Activated CD8-positive, alpha-beta T cell treated with anti-CD3 and anti-CD28 coated beads, Interleukin-2, amount 10 ng/mL, durations not matched to agents 7 days and 5 days (primary cell): ENCODE measurements at regions not wholly inside any gene's neighbourhood (a gene's known extent, or its start where the extent isn't known, plus 50 kb on each side); places are given as distances from the start of the nearest gene placed in this dataset.

ENCODE experiments used
- ATAC-seq: fragments of 150-1000 bp; cut with Tn5 transposase; one replicate; pipeline ENCODE4 v1.10.0; 2021; ENCODE audit warnings: moderate library complexity
- CTCF ChIA-PET: fragments of 350-600 bp; sonication (Branson Sonifier 250); formaldehyde crosslinking; loops from one replicate; lab custom pipeline; 2021; ENCODE audit warnings: antibody characterized with exemption; lab: Charles Lee
- POLR2A ChIA-PET: fragments of 350-600 bp; sonication (Branson Sonifier 250); formaldehyde crosslinking; loops from one replicate; lab custom pipeline; 2021; ENCODE audit warnings: antibody characterized with exemption; lab: Charles Lee
- DNase-seq: peaks from one replicate; pipeline ENCODE4 v3.0.0-alpha.2; 2020
- H3K27ac Mint-ChIP-seq: one replicate; pipeline ENCODE4 v1.8.0; 2021; ENCODE audit warnings: mild to moderate bottlenecking, mixed read lengths
- H3K27me3 Mint-ChIP-seq: one replicate; pipeline ENCODE4 v1.8.0; 2021; ENCODE audit warnings: low read depth, mixed read lengths
- H3K36me3 Mint-ChIP-seq: one replicate; pipeline ENCODE4 v1.8.0; 2021; ENCODE audit warnings: low read depth, mixed read lengths
- H3K4me1 Mint-ChIP-seq: one replicate; pipeline ENCODE4 v1.8.0; 2021; ENCODE audit warnings: low read depth, mixed read lengths
- H3K4me3 Mint-ChIP-seq: one replicate; pipeline ENCODE4 v1.8.0; 2021; ENCODE audit warnings: mild to moderate bottlenecking, mixed read lengths
- H3K9me3 Mint-ChIP-seq: one replicate; pipeline ENCODE4 v1.8.0; 2022; ENCODE audit warnings: mixed read lengths; ENCODE audit not compliant: insufficient read depth

DNA sequence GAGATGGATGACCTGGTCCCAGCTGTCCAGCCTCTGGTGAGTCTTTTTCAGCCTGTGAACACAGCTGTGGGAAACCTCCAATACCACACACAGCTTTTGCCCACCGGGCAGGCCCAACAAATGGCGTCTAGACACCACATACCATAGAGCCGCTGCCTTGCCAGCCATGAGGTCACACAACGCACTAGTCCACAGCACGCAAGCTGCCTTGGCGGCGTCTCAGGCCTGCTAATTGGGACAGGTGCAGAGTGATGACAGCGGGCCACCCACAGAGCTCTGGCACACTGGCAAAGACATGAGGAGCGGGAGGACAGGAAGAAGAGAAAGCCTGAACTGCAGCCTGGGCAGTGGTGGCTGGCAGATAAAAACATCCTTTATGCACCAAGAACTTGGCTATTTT, 125.5 kb downstream of the ADAMTS1 start:
- H3K27ac Mint-ChIP-seq: no peak overlapping the region
- H3K4me1 Mint-ChIP-seq: no peaks in the 10 kb centered on the region
- H3K9me3 Mint-ChIP-seq: no peaks in the 10 kb centered on the region
- H3K4me3 Mint-ChIP-seq: no peak overlapping the region
- ChIA-PET CTCF (no interaction called here), POLR2A (no interaction called here)
- H3K36me3 Mint-ChIP-seq: no peaks in the 10 kb centered on the region
- H3K27me3 Mint-ChIP-seq: no peaks in the 10 kb centered on the region
- ATAC-seq (no peak), DNase-seq (no peak)

DNA sequence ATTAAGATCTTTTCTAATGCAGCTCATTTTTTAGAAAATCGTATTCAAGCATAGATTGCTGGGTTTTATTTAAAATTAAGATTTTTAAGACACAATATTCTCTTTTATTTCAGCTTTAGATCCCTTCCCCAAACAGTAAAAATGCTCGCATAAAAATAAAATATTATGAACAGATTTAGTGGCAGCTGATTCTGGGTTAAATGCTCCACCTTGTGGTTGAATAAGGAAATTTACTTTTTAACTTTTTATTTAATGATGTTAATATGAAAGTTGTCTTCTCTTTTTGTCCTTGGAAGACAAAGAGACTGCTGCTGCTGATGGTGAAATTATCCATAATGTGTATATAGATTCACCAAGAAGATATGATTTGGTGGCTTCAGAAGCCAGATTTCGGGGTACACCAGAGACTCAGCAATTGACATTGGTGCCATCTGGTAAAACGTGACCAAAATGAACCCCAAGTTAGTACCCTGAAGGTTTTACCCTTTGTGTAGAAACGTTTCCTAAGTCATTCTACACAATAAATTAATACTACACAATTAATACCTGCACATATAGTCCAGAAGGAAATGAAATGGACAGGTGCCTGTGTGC, 128.0 kb downstream of the ADAMTS1 start:
- Mint-ChIP-seq H3K36me3 (no peaks in the 10 kb centered on the region), H3K9me3 (no peaks in the 10 kb centered on the region), H3K27ac (no peak overlapping the region), H3K27me3 (no peaks in the 10 kb centered on the region), H3K4me1 (no peaks in the 10 kb centered on the region), H3K4me3 (no peak overlapping the region)
- CTCF ChIA-PET: interaction anchor here (0.9 to 2.0 kb wide), 5 partner anchors 8 to 1109 kb away, joined by 4 to 9 read pairs (median 6); no protein-coding TSS in a partner anchor
- DNase-seq (no peak), ATAC-seq (no peak)
- POLR2A ChIA-PET: no interaction called here

DNA sequence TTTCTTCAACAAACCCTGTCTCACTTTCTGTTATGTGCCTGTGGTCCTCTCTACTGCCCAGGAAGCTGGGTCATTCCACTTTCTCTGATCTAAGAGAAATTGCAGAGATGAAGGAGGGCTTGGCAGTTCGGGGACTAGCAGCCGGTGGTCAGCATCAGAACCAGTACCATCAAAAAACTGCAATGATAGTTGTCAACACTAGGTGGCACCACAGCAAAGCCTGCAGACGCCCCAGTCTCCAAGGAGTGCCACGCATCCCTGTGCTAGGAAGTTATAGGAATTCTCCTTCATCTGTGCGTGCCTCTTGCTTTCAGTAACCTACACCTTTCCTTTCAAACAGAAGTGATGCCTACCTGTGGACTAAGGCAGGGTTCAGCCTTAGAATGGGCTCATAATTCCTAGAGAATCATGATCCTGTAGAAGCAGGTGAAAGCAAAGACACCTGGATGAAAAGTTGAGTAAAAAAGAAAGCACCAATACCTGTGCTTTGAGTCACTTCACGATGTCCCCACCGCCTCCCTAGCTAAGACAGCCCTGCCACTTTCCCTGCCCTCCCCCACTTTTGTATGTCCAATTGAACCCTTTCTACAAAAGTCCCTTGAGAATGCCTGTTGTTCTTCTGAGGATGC, 129.2 kb downstream of the ADAMTS1 start:
- no peak for ATAC-seq
- H3K36me3 Mint-ChIP-seq: no peaks in the 10 kb centered on the region
- peak; percentile 39 for DNase-seq
- no peak overlapping the region for H3K27ac Mint-ChIP-seq
- no peaks in the 10 kb centered on the region for H3K9me3 Mint-ChIP-seq
- H3K27me3 Mint-ChIP-seq: no peaks in the 10 kb centered on the region
- CTCF ChIA-PET: interaction anchor here (1.0 kb wide), 2 partner anchors 12 to 63 kb away, joined by 3 read pairs; no protein-coding TSS in a partner anchor
- H3K4me3 Mint-ChIP-seq: no peak overlapping the region
- POLR2A ChIA-PET: no interaction called here
- no peaks in the 10 kb centered on the region for H3K4me1 Mint-ChIP-seq

DNA sequence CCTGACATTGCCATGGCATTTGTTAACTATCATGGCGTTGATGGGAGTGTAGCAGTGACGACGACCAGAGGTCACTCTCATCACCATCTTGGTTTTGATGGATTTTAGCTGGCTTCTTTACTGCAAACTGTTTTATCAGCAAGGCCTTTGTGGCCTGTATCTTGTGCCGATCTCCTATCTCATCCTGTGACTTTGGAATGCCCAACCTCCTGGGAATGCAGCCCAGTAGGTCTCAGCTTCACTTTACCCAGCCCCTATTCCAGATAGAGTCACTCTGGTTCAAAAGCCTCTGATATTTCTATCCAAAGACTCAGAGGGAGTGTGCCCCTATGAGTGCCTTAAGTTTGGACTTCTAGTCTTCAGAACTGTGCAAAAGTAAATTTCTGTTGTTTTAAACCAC, 130.1 kb downstream of the ADAMTS1 start:
- H3K4me1 Mint-ChIP-seq: no peaks in the 10 kb centered on the region
- no peak for DNase-seq
- no peaks in the 10 kb centered on the region for H3K36me3 Mint-ChIP-seq
- no peak overlapping the region for H3K4me3 Mint-ChIP-seq
- no peaks in the 10 kb centered on the region for H3K9me3 Mint-ChIP-seq
- ChIA-PET CTCF (interaction anchor here (0.6 to 1.0 kb wide), 3 partner anchors 13 to 62 kb away, joined by 3 read pairs; no protein-coding TSS in a partner anchor), POLR2A (no interaction called here)
- H3K27ac Mint-ChIP-seq: no peak overlapping the region
- ATAC-seq: no peak
- no peaks in the 10 kb centered on the region for H3K27me3 Mint-ChIP-seq

DNA sequence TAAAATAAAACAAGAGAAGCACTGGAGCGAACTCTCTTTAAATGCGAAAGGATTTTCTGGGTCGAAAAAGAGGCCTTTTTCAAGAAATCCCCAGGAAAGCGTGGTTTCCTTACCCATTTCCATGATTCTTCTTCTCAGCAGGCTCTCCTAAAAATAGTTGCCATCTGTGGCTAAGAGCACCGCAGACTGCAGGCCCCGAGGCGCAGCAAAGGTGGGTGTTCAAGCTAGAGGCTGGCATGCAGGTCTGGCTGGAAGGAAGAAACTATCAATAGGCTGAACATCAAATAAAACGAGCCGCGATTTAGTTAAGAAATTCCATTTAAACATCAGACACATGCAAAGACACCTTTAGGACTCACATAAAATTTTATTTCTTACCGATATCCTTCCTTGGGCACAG, 135.1 kb downstream of the ADAMTS1 start:
- no peaks in the 10 kb centered on the region for H3K4me1 Mint-ChIP-seq
- POLR2A ChIA-PET: no interaction called here

DNA sequence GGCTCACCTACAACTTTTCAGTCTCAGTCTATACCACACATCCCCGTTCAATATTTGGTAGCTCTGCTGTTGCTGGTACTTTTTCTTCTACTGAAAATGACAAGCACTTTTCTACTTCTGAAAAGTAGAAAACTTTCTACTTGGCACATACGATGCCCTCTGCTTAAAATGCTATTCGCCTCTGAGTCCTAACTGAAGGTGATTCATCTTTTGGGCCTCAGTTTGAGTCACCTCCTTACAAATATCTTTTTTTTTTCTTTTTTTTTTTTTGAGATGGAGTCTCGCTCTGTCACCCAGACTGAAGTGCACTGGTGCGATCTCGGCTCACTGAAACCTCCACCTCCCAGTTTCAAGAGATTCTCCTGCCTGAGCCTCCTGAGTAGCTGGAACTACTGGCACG, 136.0 kb upstream of the CYYR1 start:
- DNase-seq: no peak
- H3K9me3 Mint-ChIP-seq: no peaks in the 10 kb centered on the region
- no peak overlapping the region for H3K4me3 Mint-ChIP-seq
- no peak for ATAC-seq
- H3K4me1 Mint-ChIP-seq: no peaks in the 10 kb centered on the region
- CTCF ChIA-PET: interaction anchor here (1.9 kb wide), 1 partner anchor 8 kb away, joined by 6 read pairs; no protein-coding TSS in a partner anchor
- no peaks in the 10 kb centered on the region for H3K36me3 Mint-ChIP-seq
- POLR2A ChIA-PET: no interaction called here
- H3K27ac Mint-ChIP-seq: no peak overlapping the region
- no peaks in the 10 kb centered on the region for H3K27me3 Mint-ChIP-seq

More for the DNA sequence above, 135.1 kb downstream of the ADAMTS1 start:
- ATAC-seq: no peak
- H3K4me3 Mint-ChIP-seq: no peak overlapping the region
- CTCF ChIA-PET: no interaction called here
- no peaks in the 10 kb centered on the region for H3K36me3 Mint-ChIP-seq
- no peak overlapping the region for H3K27ac Mint-ChIP-seq
- no peaks in the 10 kb centered on the region for H3K27me3 Mint-ChIP-seq
- DNase-seq: no peak
- H3K9me3 Mint-ChIP-seq: no peaks in the 10 kb centered on the region

DNA sequence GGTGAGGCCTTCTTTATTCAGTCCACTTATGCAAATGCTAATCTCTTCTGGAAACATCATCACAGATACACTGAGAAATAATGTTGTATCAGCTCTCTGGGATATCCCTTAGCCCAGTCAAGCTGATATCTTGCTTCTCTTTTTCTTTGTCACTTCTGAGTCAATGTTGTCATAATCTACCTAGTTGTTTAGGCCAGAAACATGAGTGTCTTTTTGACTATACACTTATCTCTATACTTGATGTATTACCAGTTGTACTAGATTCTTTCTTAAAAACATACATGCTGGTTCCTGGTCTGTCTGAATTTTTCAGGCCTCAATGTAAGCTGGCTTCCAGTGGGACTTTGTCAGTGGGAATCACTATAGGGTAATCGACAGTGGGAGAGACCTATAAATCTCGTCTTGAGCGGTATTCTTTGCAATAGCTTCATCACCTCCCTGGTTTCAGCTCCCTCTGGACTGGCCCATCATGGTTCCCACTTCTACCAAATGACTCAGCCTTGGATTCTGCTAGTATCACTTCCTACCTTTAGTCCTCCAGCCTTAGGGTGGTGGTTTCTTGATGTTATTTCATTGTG, 135.2 kb upstream of the CYYR1 start:
- Mint-ChIP-seq H3K4me3 (no peak overlapping the region), H3K27me3 (no peaks in the 10 kb centered on the region), H3K4me1 (no peaks in the 10 kb centered on the region), H3K36me3 (no peaks in the 10 kb centered on the region), H3K9me3 (no peaks in the 10 kb centered on the region), H3K27ac (no peak overlapping the region)
- no peak for DNase-seq
- ATAC-seq: no peak
- POLR2A ChIA-PET: no interaction called here
- CTCF ChIA-PET: interaction anchor here (1.9 kb wide), 1 partner anchor 9 kb away, joined by 6 read pairs; no protein-coding TSS in a partner anchor

DNA sequence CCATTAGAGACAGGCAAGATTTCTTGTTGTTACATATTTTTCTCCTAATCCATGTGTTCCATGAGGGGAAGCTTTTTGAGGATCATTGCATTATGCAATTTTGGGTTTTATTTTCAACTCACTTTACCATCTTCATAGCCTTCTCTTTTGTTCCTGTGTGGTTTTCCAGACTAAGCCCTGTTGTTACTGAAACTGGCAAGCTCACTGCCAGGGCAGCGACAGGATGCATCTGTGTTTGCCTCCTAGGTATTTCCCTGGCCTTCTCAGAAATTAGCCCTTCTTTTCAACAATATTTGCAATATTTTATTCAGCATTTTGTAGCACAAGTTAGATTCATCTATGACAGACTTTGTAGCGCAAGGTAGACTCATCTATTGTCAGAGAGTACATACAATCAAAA, 134.2 kb upstream of the CYYR1 start:
- POLR2A ChIA-PET: no interaction called here
- CTCF ChIA-PET: interaction anchor here (1.9 kb wide), 1 partner anchor 10 kb away, joined by 6 read pairs; no protein-coding TSS in a partner anchor
- no peaks in the 10 kb centered on the region for H3K4me1 Mint-ChIP-seq
- H3K27ac Mint-ChIP-seq: no peak overlapping the region
- H3K4me3 Mint-ChIP-seq: no peak overlapping the region
- H3K36me3 Mint-ChIP-seq: no peaks in the 10 kb centered on the region
- no peak for DNase-seq
- ATAC-seq: no peak
- no peaks in the 10 kb centered on the region for H3K27me3 Mint-ChIP-seq
- H3K9me3 Mint-ChIP-seq: no peaks in the 10 kb centered on the region

DNA sequence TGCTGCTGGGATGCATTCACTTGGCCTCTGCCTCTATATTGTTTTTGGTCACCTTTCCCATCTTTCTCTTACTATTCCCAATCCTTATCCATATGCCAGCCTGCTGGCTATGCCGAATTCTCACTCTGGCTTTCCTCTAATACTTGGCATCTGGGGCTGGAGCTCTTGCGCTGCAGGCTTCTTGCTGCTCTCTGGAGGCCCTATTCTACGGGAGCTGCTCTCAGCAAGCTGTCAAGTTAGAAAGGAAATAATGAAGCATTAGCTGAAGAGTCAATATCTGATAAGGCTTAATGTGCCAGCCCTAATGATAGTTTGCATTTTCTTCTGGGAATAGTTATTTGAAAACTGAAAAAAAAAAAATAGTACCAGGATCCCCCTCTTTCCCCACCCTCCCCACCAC, 125.3 kb upstream of the CYYR1 start:
- Mint-ChIP-seq H3K36me3 (no peaks in the 10 kb centered on the region), H3K9me3 (no peaks in the 10 kb centered on the region), H3K27me3 (no peaks in the 10 kb centered on the region), H3K4me1 (no peaks in the 10 kb centered on the region), H3K4me3 (no peak overlapping the region), H3K27ac (no peak overlapping the region)
- DNase-seq (no peak), ATAC-seq (no peak)
- ChIA-PET POLR2A (no interaction called here), CTCF (no interaction called here)

DNA sequence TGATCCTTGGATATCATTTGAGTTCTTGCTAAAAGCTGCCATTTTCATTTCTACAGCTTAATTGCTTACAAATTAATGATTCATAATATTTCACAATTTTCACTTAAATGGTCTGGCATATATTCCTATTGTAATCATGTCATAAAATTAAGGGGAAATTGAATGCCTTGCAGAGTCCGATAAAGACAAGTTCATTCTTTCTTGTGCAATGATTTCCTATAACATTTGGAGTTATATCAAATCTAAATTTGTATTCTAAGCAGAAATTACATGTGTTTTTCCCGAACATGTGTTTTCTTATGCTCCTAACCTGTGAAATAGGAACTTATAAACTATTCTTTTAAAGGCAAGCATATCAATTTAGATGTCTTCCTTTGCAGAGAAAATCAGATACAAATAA, 118.3 kb upstream of the CYYR1 start:
- Mint-ChIP-seq H3K9me3 (peaks cover 5% of the 10 kb centered on the region), H3K36me3 (no peaks in the 10 kb centered on the region), H3K4me3 (no peak overlapping the region), H3K27me3 (no peaks in the 10 kb centered on the region), H3K4me1 (no peaks in the 10 kb centered on the region), H3K27ac (no peak overlapping the region)
- no peak for DNase-seq
- no peak for ATAC-seq
- ChIA-PET POLR2A (no interaction called here), CTCF (no interaction called here)

DNA sequence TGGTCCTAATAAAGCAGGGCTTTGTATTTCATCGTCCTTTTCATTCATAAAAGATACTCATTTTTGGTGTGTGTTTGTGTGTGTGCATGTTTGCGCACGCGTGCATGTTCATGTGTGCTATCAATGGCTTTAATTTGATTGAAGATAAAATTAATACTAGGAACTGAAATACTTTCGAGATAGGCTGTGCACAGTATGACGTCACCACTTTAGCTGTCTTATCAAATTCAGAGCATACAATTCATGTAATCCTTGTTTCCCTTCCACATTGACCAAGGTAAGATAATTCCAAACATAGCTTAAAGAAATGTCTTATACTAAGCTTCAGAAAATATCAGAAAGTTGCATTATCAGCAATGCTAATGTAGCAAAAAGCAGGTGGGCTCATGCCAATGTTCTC, 113.6 kb upstream of the CYYR1 start:
- ChIA-PET POLR2A (interaction anchor here (0.8 kb wide), 1 partner anchor 1265 kb away, joined by 3 read pairs; no protein-coding TSS in a partner anchor), CTCF (no interaction called here)
- H3K27me3 Mint-ChIP-seq: no peaks in the 10 kb centered on the region
- peaks cover 5% of the 10 kb centered on the region for H3K4me1 Mint-ChIP-seq
- no peaks in the 10 kb centered on the region for H3K36me3 Mint-ChIP-seq
- DNase-seq: no peak
- no peak overlapping the region for H3K27ac Mint-ChIP-seq
- no peak for ATAC-seq
- peaks cover 9% of the 10 kb centered on the region for H3K9me3 Mint-ChIP-seq
- H3K4me3 Mint-ChIP-seq: no peak overlapping the region

DNA sequence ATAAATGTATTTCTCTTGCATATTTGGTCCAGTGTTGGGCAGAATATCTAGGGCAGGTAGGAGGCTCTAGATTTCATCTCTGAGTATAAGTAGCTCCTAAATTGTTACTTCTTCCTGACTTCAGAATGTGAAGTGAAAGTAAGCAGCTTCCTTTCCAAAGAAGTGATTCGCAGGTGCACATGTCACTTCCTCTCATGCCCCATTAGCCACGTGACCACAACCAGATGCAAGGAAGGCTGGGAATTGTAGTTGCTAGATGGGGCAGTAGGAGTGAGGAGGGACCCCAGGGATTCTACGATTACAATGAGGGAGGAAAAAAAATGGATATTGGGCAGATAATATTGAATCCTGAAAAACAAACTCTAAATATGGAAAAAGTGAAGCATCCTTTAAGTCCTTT, 113.2 kb upstream of the CYYR1 start:
- no peak overlapping the region for H3K4me3 Mint-ChIP-seq
- no peaks in the 10 kb centered on the region for H3K27me3 Mint-ChIP-seq
- peaks cover 5% of the 10 kb centered on the region for H3K4me1 Mint-ChIP-seq
- DNase-seq: peak; percentile 53
- peaks cover 9% of the 10 kb centered on the region for H3K9me3 Mint-ChIP-seq
- ATAC-seq: no peak
- CTCF ChIA-PET: no interaction called here
- peak overlapping the region; percentile 18 for H3K27ac Mint-ChIP-seq
- H3K36me3 Mint-ChIP-seq: no peaks in the 10 kb centered on the region
- POLR2A ChIA-PET: interaction anchor here (0.8 kb wide), 1 partner anchor 1265 kb away, joined by 3 read pairs; no protein-coding TSS in a partner anchor
